ENCODE measurements at regions not wholly inside any gene's neighbourhood (a gene's known extent, or its start where the extent isn't known, plus 50 kb on each side); places are given as distances from the start of the nearest gene placed in this dataset.

GRCh38 chr3:23704298-23704697 is 101.5 kb upstream of the UBE2E1 start:
- no peak overlapping the region for H3K4me3 Mint-ChIP-seq
- Histone ChIP-seq H3K9ac (ENCODE audit: extremely low read depth, low read length, poor library complexity, severe bottlenecking) (no peak overlapping the region), H3K4me3 (ENCODE audit: low read length) (no peak overlapping the region), H3K9me3 (ENCODE audit: control insufficient read depth, low read length) (no peaks in the 10 kb centered on the region), H3K27ac (ENCODE audit: low read depth, low read length) (no peak overlapping the region), H3K36me3 (ENCODE audit: control insufficient read depth, insufficient read depth, low read length) (no peaks in the 10 kb centered on the region), H3K27me3 (ENCODE audit: control insufficient read depth, insufficient read depth, low read length, poor library complexity, severe bottlenecking) (no peaks in the 10 kb centered on the region), H3K4me1 (ENCODE audit: control insufficient read depth, insufficient read depth, low read length) (peaks cover 4% of the 10 kb centered on the region)
- no peak for TF ChIP-seq CTCF (conservative IDR thresholded peaks at IDR 0.05)
- no peaks in the 10 kb centered on the region for H3K9me3 Mint-ChIP-seq
- no peak for DNase-seq
- no peaks in the 10 kb centered on the region for H3K36me3 Mint-ChIP-seq (ENCODE audit: low read depth)
- H3K27me3 Mint-ChIP-seq (ENCODE audit: insufficient read depth) = no peaks in the 10 kb centered on the region
- WGBS, 2 experiments (ENCODE audit: insufficient coverage in 1 of 2, insufficient read length in 1 of 2) = 91 to 96% methylated on average over 3 to 5 of the region's 5 CpGs
- H3K27ac Mint-ChIP-seq = no peak overlapping the region
- peaks cover 10% of the 10 kb centered on the region for H3K4me1 Mint-ChIP-seq

GRCh38 chr3:23706111-23706510 is 99.6 kb upstream of the UBE2E1 start:
- Mint-ChIP-seq H3K4me1 (peaks cover 15% of the 10 kb centered on the region), H3K36me3 (ENCODE audit: low read depth) (no peaks in the 10 kb centered on the region), H3K27me3 (ENCODE audit: insufficient read depth) (no peaks in the 10 kb centered on the region), H3K27ac (no peak overlapping the region), H3K9me3 (no peaks in the 10 kb centered on the region), H3K4me3 (no peak overlapping the region)
- no peaks in the 10 kb centered on the region for H3K9me3 ChIP-seq (ENCODE audit: control insufficient read depth, low read length)
- H3K4me3 ChIP-seq (ENCODE audit: low read length) = no peak overlapping the region
- H3K9ac ChIP-seq (ENCODE audit: extremely low read depth, low read length, poor library complexity, severe bottlenecking) = no peak overlapping the region
- no peak for DNase-seq
- peaks cover 4% of the 10 kb centered on the region for H3K4me1 ChIP-seq (ENCODE audit: control insufficient read depth, insufficient read depth, low read length)
- TF ChIP-seq CTCF (conservative IDR thresholded peaks at IDR 0.05) = no peak
- 88 to 90% methylated on average over 1 to 2 of the region's 2 CpGs for WGBS, 2 experiments (ENCODE audit: insufficient coverage in 1 of 2, insufficient read length in 1 of 2)
- no peaks in the 10 kb centered on the region for H3K36me3 ChIP-seq (ENCODE audit: control insufficient read depth, insufficient read depth, low read length)
- no peaks in the 10 kb centered on the region for H3K27me3 ChIP-seq (ENCODE audit: control insufficient read depth, insufficient read depth, low read length, poor library complexity, severe bottlenecking)
- H3K27ac ChIP-seq (ENCODE audit: low read depth, low read length) = no peak overlapping the region

GRCh38 chr3:23709987-23710386 is 95.8 kb upstream of the UBE2E1 start:
- Histone ChIP-seq H3K27me3 (ENCODE audit: control insufficient read depth, insufficient read depth, low read length, poor library complexity, severe bottlenecking) (no peaks in the 10 kb centered on the region), H3K27ac (ENCODE audit: low read depth, low read length) (no peak overlapping the region), H3K9me3 (ENCODE audit: control insufficient read depth, low read length) (no peaks in the 10 kb centered on the region), H3K36me3 (ENCODE audit: control insufficient read depth, insufficient read depth, low read length) (no peaks in the 10 kb centered on the region), H3K4me1 (ENCODE audit: control insufficient read depth, insufficient read depth, low read length) (no peaks in the 10 kb centered on the region), H3K4me3 (ENCODE audit: low read length) (no peak overlapping the region), H3K9ac (ENCODE audit: extremely low read depth, low read length, poor library complexity, severe bottlenecking) (no peak overlapping the region)
- Mint-ChIP-seq H3K36me3 (ENCODE audit: low read depth) (no peaks in the 10 kb centered on the region), H3K4me1 (peaks cover 11% of the 10 kb centered on the region), H3K27ac (no peak overlapping the region), H3K27me3 (ENCODE audit: insufficient read depth) (no peaks in the 10 kb centered on the region), H3K9me3 (no peaks in the 10 kb centered on the region), H3K4me3 (no peak overlapping the region)
- TF ChIP-seq CTCF (conservative IDR thresholded peaks at IDR 0.05) = no peak
- DNase-seq = no peak
- 60 to 68% methylated on average over 1 to 2 of the region's 2 CpGs for WGBS, 2 experiments (ENCODE audit: insufficient coverage in 1 of 2, insufficient read length in 1 of 2)
